Right lobe of liver (tissue), 6 donors: ENCODE measurements at regions not wholly inside any gene's neighbourhood (a gene's known extent, or its start where the extent isn't known, plus 50 kb on each side); places are given as distances from the start of the nearest gene placed in this dataset.

ENCODE experiments used
- ATAC-seq, 4 donors: fragments of 200-7000 bp; cut with Tn5 transposase; one replicate each; pipeline ENCODE4 v1.9.1; 2020; ENCODE audit warnings: mild to moderate bottlenecking in 4 of 4, moderate library complexity in 4 of 4
- DNase-seq, 3 donors: peaks; one replicate each; pipeline ENCODE4 v3.0.0-alpha.2; 2020
- H3K27ac ChIP-seq, 3 donors: fragments of 200-600 bp; one replicate each; pipeline ENCODE4 v1.8.0; 2022
- H3K27me3 ChIP-seq, 2 donors: fragments of 200-600 bp; one replicate each; pipeline ENCODE4 v1.8.0; 2022
- H3K36me3 ChIP-seq, 4 donors: fragments of 200-600 bp; sonication (generic) in 1 of 4; one replicate each; pipeline versions ENCODE4 v1.5.1 to v1.8.0; 2017 to 2022; ENCODE audit warnings: control low read depth in 1 of 4
- H3K4me1 ChIP-seq, 4 donors: fragments of 200-600 bp; sonication (generic) in 1 of 4; one replicate each; pipeline versions ENCODE4 v1.5.1 to v1.8.0; 2017 to 2022; ENCODE audit warnings: control low read depth in 1 of 4
- H3K4me3 ChIP-seq, 3 donors: fragments of 200-600 bp; one replicate each; pipeline ENCODE4 v1.8.0; 2022
- H3K9me3 ChIP-seq, 4 donors: fragments of 200-600 bp; sonication (generic) in 1 of 4; one replicate each; pipeline versions ENCODE4 v1.5.1 to v1.8.0; 2017 to 2022; ENCODE audit warnings: control low read depth in 1 of 4
- POLR2A ChIP-seq: fragments of 450-650 bp; IDR thresholded peaks from one replicate; pipeline ENCODE4 v1.6.1; 2017; ENCODE audit warnings: antibody characterized with exemption, mild to moderate bottlenecking
- WGBS: methylation state at CpG from one replicate; pipeline ENCODE4 v1.1.6; 2018; ENCODE audit warnings: low coverage, low lambda C conversion rate; ENCODE audit not compliant: insufficient coverage; ENCODE audit errors: missing lambda C conversion rate; 5-methylcytosine and 5-hydroxymethylcytosine counted together
- intact Hi-C, 2 donors: fragments of 100-400 bp; cut with DNase I; formaldehyde crosslinking; loops; one replicate each; pipeline versions ENCODE4 v1.11.2 to v1.14.1; 2022
- TF ChIP-seq, protein P1 (sequence below), 4 donors: fragments of 200-600 bp in 3 of 4; fragments of 450-650 bp in 1 of 4; IDR thresholded peaks; one replicate each; pipeline versions ENCODE4 v1.5.1 to v1.8.0; 2016 to 2022; ENCODE audit warnings: antibody characterized with exemption in 4 of 4, mild to moderate bottlenecking in 2 of 4
- donor health status: DM: no; HTN: yes; CAD: no.
- donor health status: DM: no; HTN: no; CAD: no.
- donor health status: DM: no; HTN: no; CAD: no.
- donor health status: DM: no; HTN: yes; CAD: no.
- donor health status: DM: no; HTN: yes; CAD: no.

DNA sequence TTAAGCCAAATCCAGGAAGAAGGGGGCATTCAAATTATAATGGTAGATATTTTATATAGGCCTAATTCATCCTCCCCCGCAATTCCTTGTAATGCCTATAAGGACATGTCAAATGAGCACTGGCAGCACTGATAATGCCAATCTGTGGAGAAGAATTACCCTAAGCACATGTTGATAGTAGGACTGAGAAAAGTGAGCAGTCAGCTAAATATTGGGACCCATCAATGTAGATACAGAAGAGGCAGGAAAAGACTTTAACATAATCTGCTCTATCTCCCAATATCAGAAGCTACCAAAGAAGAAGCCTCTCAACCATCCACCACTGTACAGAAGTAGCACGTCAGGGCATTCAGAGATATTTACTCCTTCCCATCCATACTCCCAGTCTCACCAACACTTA lies 101.3 kb upstream of the REG3A start:
- DNase-seq = no peak
- no peaks in the 10 kb centered on the region for H3K27me3 ChIP-seq
- H3K4me3 ChIP-seq = no peak overlapping the region
- no peaks in the 10 kb centered on the region for H3K36me3 ChIP-seq
- WGBS = 52% methylated on average over 2 of the region's 2 CpGs
- H3K4me1 ChIP-seq = no peaks in the 10 kb centered on the region
- intact Hi-C loops = no loop called here
- no peaks in the 10 kb centered on the region for H3K9me3 ChIP-seq
- TF ChIP-seq, protein P1, sequence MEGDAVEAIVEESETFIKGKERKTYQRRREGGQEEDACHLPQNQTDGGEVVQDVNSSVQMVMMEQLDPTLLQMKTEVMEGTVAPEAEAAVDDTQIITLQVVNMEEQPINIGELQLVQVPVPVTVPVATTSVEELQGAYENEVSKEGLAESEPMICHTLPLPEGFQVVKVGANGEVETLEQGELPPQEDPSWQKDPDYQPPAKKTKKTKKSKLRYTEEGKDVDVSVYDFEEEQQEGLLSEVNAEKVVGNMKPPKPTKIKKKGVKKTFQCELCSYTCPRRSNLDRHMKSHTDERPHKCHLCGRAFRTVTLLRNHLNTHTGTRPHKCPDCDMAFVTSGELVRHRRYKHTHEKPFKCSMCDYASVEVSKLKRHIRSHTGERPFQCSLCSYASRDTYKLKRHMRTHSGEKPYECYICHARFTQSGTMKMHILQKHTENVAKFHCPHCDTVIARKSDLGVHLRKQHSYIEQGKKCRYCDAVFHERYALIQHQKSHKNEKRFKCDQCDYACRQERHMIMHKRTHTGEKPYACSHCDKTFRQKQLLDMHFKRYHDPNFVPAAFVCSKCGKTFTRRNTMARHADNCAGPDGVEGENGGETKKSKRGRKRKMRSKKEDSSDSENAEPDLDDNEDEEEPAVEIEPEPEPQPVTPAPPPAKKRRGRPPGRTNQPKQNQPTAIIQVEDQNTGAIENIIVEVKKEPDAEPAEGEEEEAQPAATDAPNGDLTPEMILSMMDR (IDR thresholded peaks at IDR 0.05) = no peak
- no peak for TF ChIP-seq POLR2A
- no peak overlapping the region for H3K27ac ChIP-seq
- ATAC-seq = no peak

DNA sequence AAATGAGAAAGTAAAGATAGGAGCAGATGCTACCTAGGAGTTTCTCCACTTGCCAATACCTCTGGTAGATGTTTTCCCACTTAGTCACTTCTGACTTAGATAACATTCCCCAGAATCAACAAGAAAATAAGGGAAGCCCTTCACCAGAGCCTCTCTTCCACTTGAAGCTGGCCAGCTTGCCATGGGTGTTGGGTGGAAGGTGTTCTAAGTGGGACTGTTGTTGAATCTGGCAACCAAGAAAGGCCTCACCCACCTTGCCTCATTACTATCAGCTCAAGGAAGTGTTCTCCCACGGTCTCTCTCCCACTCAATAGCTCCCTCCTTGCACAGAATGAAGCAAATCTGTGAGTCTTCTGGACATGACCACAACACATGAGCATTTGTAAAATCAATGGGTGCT lies 100.4 kb upstream of the REG3A start:
- H3K27ac ChIP-seq = no peak overlapping the region
- WGBS = 40% methylated on average over 1 of the region's 1 CpG
- H3K27me3 ChIP-seq = no peaks in the 10 kb centered on the region
- H3K9me3 ChIP-seq = no peaks in the 10 kb centered on the region
- intact Hi-C loops = no loop called here
- H3K36me3 ChIP-seq = no peaks in the 10 kb centered on the region
- DNase-seq = no peak
- no peak overlapping the region for H3K4me3 ChIP-seq
- no peaks in the 10 kb centered on the region for H3K4me1 ChIP-seq
- TF ChIP-seq, protein P1 (IDR thresholded peaks at IDR 0.05) = no peak
- no peak for TF ChIP-seq POLR2A
- no peak for ATAC-seq

DNA sequence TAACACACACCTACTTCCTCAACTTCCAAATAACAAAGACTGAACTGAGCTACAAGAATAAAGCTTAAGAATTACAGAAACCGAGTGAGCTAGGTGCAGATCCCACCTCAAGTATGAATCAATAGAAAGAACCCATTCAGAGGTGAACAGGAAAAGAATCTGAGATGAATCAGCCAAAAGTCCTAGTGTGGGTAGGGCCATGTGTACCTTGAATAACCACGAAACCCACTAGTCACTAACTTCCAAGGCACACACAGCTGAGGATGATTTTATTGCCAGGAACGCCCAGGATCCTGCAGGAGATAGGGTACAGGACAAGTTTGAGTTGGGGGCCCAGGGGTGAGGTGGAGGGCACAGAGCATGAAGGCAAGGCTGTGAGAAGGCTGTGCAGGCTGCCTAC lies 99.7 kb upstream of the REG3A start:
- TF ChIP-seq, protein P1 (IDR thresholded peaks at IDR 0.05) = no peak
- no peak for TF ChIP-seq POLR2A
- Histone ChIP-seq H3K27me3 (no peaks in the 10 kb centered on the region), H3K9me3 (no peaks in the 10 kb centered on the region), H3K27ac (no peak overlapping the region), H3K36me3 (no peaks in the 10 kb centered on the region), H3K4me3 (no peak overlapping the region), H3K4me1 (no peaks in the 10 kb centered on the region)
- intact Hi-C loops = no loop called here
- DNase-seq (no peak), ATAC-seq (no peak)
- WGBS = 36% methylated on average over 2 of the region's 3 CpGs

DNA sequence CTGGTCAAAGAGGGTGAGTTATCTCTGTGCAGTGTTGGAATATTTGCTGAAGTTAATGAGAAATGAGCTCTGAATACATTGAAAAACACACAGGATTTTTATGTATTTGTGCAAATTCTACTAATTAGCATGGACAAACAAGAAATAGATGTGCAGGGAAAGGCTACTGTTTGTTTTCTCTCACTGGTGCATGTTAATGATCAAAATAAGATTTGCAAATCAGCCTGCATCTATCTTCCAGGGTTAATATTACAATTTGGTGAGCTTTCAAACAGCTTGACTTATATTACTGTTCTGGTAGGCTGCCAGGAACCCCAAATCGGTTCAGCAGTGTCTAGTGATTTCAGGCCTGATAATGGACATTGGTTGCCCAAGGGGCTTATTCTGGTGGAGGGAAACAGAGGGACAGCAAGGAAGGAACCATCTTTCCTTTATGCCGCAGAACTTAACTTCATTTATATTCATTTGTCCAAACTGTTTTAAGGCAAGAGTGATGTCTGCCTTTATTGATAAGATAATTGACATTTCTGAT lies 93.8 kb upstream of the REG3A start:
- Histone ChIP-seq H3K9me3 (no peaks in the 10 kb centered on the region), H3K36me3 (no peaks in the 10 kb centered on the region), H3K4me1 (no peaks in the 10 kb centered on the region), H3K27me3 (no peaks in the 10 kb centered on the region), H3K4me3 (no peak overlapping the region), H3K27ac (no peak overlapping the region)
- WGBS = 50% methylated on average over 2 of the region's 2 CpGs
- ATAC-seq = no peak
- DNase-seq = no peak
- intact Hi-C loops = no loop called here
- TF ChIP-seq POLR2A = no peak
- TF ChIP-seq, protein P1 (IDR thresholded peaks at IDR 0.05) = no peak

DNA sequence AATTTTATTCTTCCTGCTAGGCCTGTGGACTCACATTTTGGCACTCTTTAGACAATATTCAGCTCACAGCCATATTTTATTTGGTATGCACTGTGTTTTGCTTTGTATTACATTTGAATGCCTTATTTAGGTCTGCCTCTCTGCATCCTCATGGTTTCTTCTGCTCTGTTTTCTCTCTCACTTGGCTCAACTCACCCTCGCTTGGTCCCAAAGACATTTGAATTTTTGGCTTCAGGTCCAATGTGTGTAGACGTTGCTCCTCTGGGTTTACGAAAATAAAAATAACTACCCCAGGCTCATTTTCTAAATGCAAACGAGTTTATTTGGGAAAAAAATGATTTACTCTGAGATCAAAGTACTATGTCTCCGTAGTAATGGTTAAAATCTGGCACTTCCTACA lies 91.1 kb upstream of the REG3A start:
- DNase-seq = no peak
- ATAC-seq = no peak
- Histone ChIP-seq H3K9me3 (no peaks in the 10 kb centered on the region), H3K27ac (no peak overlapping the region), H3K27me3 (no peaks in the 10 kb centered on the region), H3K4me1 (no peaks in the 10 kb centered on the region), H3K36me3 (no peaks in the 10 kb centered on the region), H3K4me3 (no peak overlapping the region)
- no peak for TF ChIP-seq POLR2A
- TF ChIP-seq, protein P1 (IDR thresholded peaks at IDR 0.05) = no peak
- WGBS = 47% methylated on average over 5 of the region's 5 CpGs
- intact Hi-C loops = no loop called here
